Muscle layer of duodenum (tissue), 2 donors: ENCODE measurements at regions not wholly inside any gene's neighbourhood (a gene's known extent, or its start where the extent isn't known, plus 50 kb on each side); places are given as distances from the start of the nearest gene placed in this dataset.

Experiments used
- H3K27ac ChIP-seq: one replicate; pipeline ENCODE4 v1.7.0; 2013; ENCODE audit warnings: mild to moderate bottlenecking, low read length
- H3K27me3 ChIP-seq: one replicate; pipeline ENCODE4 v1.7.0; 2013; ENCODE audit warnings: low read depth, mild to moderate bottlenecking, control low read depth, low read length
- H3K36me3 ChIP-seq, 2 donors: one replicate each; pipeline ENCODE4 v1.7.0; 2013; ENCODE audit warnings: low read length in 2 of 2, control low read depth in 1 of 2, mild to moderate bottlenecking in 1 of 2; ENCODE audit not compliant: insufficient read depth in 2 of 2, control insufficient read depth in 1 of 2
- H3K4me1 ChIP-seq, 2 donors: one replicate each; pipeline ENCODE4 v1.7.0; 2013; ENCODE audit warnings: low read length in 2 of 2, mild to moderate bottlenecking in 2 of 2, control low read depth in 1 of 2, moderate library complexity in 1 of 2; ENCODE audit not compliant: insufficient read depth in 2 of 2, control insufficient read depth in 1 of 2
- H3K4me3 ChIP-seq, 2 donors: one replicate each; pipeline ENCODE4 v1.7.0; 2013; ENCODE audit warnings: low read length in 2 of 2, low read depth in 1 of 2, mild to moderate bottlenecking in 1 of 2
- H3K9me3 ChIP-seq, 2 donors: one replicate each; pipeline ENCODE4 v1.7.0; 2013; ENCODE audit warnings: low read length in 2 of 2, control low read depth in 1 of 2, mild to moderate bottlenecking in 1 of 2; ENCODE audit not compliant: control insufficient read depth in 1 of 2
- donor health status: healthy.

GRCh38 chr2:16561676-16562075 is 104.0 kb downstream of the CYRIA start:
- Histone ChIP-seq H3K36me3 (peaks cover 53 to 57% of the 10 kb centered on the region in 2 donors), H3K9me3 (no peaks in the 10 kb centered on the region), H3K4me1 (no peaks in the 10 kb centered on the region), H3K27ac (no peak overlapping the region), H3K27me3 (no peaks in the 10 kb centered on the region), H3K4me3 (no peak overlapping the region)

GRCh38 chr2:16561251-16561650 is 104.4 kb downstream of the CYRIA start:
- H3K36me3 ChIP-seq: peaks cover 57 to 62% of the 10 kb centered on the region in 2 donors
- no peaks in the 10 kb centered on the region for H3K27me3 ChIP-seq
- no peak overlapping the region for H3K4me3 ChIP-seq
- H3K4me1 ChIP-seq: no peaks in the 10 kb centered on the region
- no peak overlapping the region for H3K27ac ChIP-seq
- H3K9me3 ChIP-seq: no peaks in the 10 kb centered on the region

DNA sequence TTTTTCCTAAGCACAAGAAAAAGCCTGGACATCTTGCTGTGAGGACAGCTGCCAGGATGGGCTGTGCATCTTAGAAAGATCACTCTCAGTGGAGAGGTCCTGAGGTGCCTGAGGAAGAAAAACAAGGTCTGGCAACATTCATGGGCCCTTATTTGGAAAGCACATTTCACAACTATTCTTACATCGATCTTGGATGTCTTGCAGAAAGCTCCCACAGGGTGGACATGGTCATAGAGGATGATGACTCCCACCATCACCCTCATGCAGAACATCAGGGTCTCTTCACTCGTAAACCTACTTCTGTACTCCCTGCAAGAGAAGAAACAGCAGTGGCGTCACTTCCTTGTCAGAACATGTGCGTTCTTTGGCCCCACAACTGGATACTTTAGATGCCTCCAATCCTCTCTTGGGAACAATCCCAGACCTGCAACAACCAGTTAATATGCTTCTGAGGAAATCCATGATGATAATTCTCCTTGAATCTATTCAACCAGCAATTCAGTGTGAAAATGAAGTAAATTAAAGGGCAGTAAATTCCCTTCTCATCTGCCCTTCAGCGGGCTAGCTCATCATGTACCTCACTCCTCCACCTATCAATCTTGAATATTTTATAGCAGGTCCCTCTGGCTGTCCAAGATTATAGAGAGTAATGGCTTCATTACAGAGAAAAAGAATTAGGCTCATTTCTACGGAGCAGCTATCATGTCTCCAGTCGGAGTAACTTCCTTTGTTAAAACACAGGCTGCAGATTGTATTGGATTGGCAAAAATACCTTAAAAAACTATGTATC is 106.2 kb downstream of the CYRIA start:
- Histone ChIP-seq H3K27ac (no peak overlapping the region), H3K27me3 (no peaks in the 10 kb centered on the region), H3K9me3 (no peaks in the 10 kb centered on the region), H3K36me3 (peaks cover 68 to 69% of the 10 kb centered on the region in 2 donors), H3K4me3 (no peak overlapping the region), H3K4me1 (no peaks in the 10 kb centered on the region)

- peaks cover 35 to 53% of the 10 kb centered on the region in 2 donors for H3K36me3 ChIP-seq
These were observed 111.5 kb downstream of the CYRIA start for GRCh38 chr2:16554060-16554583.

DNA sequence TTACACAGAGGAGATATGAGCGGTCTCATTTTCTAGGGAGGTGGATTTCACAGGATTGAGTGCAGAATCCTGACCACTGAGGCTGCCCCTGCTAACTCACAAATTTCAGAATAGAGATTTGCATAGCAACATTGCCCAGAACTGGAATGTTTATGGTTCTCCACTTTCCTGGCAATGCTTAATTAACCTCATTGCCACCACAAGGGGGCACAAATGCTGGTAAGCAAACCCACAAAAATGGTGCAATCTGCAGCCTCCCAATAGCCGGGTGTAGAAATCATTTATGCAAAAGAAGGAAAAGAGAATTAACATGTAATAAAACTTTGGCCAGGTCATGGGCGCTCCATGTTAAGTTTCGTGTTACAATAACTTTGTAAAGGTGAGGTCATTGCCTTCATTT is 112.4 kb downstream of the CYRIA start:
- no peaks in the 10 kb centered on the region for H3K27me3 ChIP-seq
- no peak overlapping the region for H3K27ac ChIP-seq
- no peaks in the 10 kb centered on the region for H3K9me3 ChIP-seq
- H3K4me3 ChIP-seq: no peak overlapping the region
- H3K36me3 ChIP-seq: peaks cover 26 to 44% of the 10 kb centered on the region in 2 donors
- no peaks in the 10 kb centered on the region for H3K4me1 ChIP-seq

More at GRCh38 chr2:16554060-16554583, 111.5 kb downstream of the CYRIA start:
- Histone ChIP-seq H3K9me3 (no peaks in the 10 kb centered on the region), H3K4me3 (no peak overlapping the region), H3K27ac (no peak overlapping the region), H3K4me1 (no peaks in the 10 kb centered on the region), H3K27me3 (no peaks in the 10 kb centered on the region)

DNA sequence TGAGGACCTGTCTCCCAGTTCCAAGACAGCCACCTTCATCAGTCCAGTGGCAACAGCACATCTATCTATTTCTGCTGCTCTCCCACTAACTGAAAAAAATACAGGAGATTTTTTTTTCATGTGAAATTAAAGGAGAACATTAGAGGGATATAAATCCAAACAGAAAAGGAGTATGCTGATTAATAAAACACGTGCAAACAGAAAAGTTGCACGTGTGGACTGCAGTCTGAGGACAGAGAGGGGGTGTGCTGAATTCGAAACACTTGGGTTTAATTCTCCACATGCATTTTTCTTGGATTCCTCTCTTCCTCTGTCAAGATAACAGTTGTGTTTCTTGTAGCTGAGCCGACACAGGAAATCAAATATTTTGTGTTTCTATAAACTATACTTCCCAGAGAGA is 113.4 kb downstream of the CYRIA start:
- no peaks in the 10 kb centered on the region for H3K9me3 ChIP-seq
- H3K4me3 ChIP-seq: no peak overlapping the region
- no peaks in the 10 kb centered on the region for H3K27me3 ChIP-seq
- no peaks in the 10 kb centered on the region for H3K4me1 ChIP-seq
- H3K27ac ChIP-seq: no peak overlapping the region
- H3K36me3 ChIP-seq: peaks cover 22 to 41% of the 10 kb centered on the region in 2 donors

DNA sequence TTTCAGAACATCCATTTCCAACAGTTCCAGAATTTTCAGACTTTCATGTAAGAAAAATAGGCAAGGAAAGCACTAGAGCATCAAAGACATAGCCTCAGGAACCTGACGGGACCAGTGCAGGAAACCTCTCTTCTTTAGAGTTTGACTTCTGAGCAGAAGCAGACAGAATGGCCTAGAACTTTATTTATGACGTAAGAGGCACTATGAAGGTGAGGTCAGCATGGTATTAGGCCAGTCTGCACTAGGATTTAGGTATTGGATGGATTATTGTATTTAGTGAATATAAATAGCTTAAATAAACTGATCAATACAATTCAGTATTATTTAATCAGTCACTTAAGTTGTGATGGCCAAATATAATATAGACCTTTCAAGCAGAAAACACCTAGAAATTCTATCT is 117.6 kb downstream of the CYRIA start:
- H3K27me3 ChIP-seq: no peaks in the 10 kb centered on the region
- no peaks in the 10 kb centered on the region for H3K4me1 ChIP-seq
- H3K4me3 ChIP-seq: no peak overlapping the region
- no peak overlapping the region for H3K27ac ChIP-seq
- no peaks in the 10 kb centered on the region for H3K9me3 ChIP-seq
- peaks cover 0 to 13% of the 10 kb centered on the region in 2 donors for H3K36me3 ChIP-seq

DNA sequence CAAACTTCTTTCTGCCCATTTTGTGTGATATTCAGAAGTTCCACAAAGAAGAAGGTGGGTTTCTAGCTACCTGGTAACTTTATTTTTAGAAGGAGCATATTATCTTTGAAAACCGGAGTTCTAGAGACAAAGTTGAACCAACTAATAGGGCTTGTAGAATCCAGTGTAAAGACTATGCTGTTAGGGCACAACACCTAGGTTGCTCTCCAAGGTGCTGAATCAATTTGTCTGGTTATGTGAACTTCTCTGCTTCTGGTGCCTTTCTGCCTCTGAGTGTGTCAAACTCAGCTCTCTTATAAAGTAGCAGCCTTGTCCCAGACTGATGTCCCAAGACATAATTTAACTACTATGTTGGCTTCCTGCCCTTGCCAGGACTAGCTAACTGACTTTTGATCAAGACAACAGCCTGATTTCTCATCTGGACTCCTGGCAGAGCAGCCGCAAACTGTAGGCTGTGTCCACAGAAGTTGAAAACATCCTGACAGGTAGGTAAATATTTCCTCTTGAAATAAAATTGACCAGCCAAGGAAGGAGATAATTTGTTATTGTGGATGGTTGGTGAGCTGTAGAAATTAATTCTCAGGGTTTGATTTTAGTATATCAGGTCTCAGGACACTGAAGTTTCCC is 119.4 kb downstream of the CYRIA start:
- peaks cover 0 to 2% of the 10 kb centered on the region in 2 donors for H3K36me3 ChIP-seq
- H3K4me3 ChIP-seq: no peak overlapping the region
- no peaks in the 10 kb centered on the region for H3K27me3 ChIP-seq
- no peaks in the 10 kb centered on the region for H3K9me3 ChIP-seq
- H3K27ac ChIP-seq: no peak overlapping the region
- no peaks in the 10 kb centered on the region for H3K4me1 ChIP-seq

- H3K36me3 ChIP-seq: no peaks in the 10 kb centered on the region
- H3K4me3 ChIP-seq: no peak overlapping the region
- H3K27ac ChIP-seq: no peak overlapping the region
- H3K9me3 ChIP-seq: no peaks in the 10 kb centered on the region
- H3K4me1 ChIP-seq: no peaks in the 10 kb centered on the region
- no peaks in the 10 kb centered on the region for H3K27me3 ChIP-seq
These were observed 126.9 kb downstream of the CYRIA start for GRCh38 chr2:16538707-16539106.

GRCh38 chr2:16537347-16537746 is 128.3 kb downstream of the CYRIA start:
- no peak overlapping the region for H3K4me3 ChIP-seq
- H3K27me3 ChIP-seq: no peaks in the 10 kb centered on the region
- no peaks in the 10 kb centered on the region for H3K4me1 ChIP-seq
- no peaks in the 10 kb centered on the region for H3K9me3 ChIP-seq
- H3K36me3 ChIP-seq: no peaks in the 10 kb centered on the region
- H3K27ac ChIP-seq: no peak overlapping the region

- Histone ChIP-seq H3K27ac (no peak overlapping the region), H3K4me1 (no peaks in the 10 kb centered on the region), H3K27me3 (no peaks in the 10 kb centered on the region), H3K9me3 (no peaks in the 10 kb centered on the region), H3K36me3 (no peaks in the 10 kb centered on the region), H3K4me3 (no peak overlapping the region)
These were observed 139.4 kb downstream of the CYRIA start for GRCh38 chr2:16526193-16526592.
